GM18868 (cell line): ENCODE measurements at regions not wholly inside any gene's neighbourhood (a gene's known extent, or its start where the extent isn't known, plus 50 kb on each side); places are given as distances from the start of the nearest gene placed in this dataset.

Experiments
- ATAC-seq: cut with Tn5 transposase; IDR thresholded peaks from one replicate; pipeline ENCODE4 v1.9.1; 2021; ENCODE audit warnings: mild to moderate bottlenecking, moderate library complexity; ENCODE audit not compliant: unreplicated experiment

- no peak for ATAC-seq
Measured at GRCh38 chr18:10370716-10371115, 83.7 kb upstream of the APCDD1 start.

GRCh38 chr18:10371165-10371564 lies 83.3 kb upstream of the APCDD1 start:
- ATAC-seq = no peak

DNA sequence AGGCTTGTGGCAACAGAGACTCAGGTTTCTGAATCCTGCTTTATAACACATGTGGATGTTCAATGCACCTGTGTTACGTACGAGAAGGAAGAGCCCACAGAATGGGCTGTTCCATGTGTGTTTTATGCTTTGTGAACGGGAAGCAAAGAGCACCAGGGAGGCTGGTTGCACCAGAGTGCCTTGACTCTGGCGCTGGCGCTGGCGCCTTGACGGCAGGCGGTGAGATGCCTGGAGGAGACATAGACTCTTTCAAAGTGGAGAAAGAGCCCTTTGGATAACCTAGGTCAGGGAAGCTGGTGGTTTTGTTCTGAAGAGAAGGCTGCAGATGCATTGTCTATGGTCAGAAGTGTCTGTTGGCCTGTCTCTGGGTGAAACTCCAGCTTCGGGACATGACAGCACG lies 80.2 kb upstream of the APCDD1 start:
- no peak for ATAC-seq

GRCh38 chr18:10374636-10375293 lies 79.7 kb upstream of the APCDD1 start:
- ATAC-seq = no peak

GRCh38 chr18:10376731-10377130 lies 77.7 kb upstream of the APCDD1 start:
- no peak for ATAC-seq

DNA sequence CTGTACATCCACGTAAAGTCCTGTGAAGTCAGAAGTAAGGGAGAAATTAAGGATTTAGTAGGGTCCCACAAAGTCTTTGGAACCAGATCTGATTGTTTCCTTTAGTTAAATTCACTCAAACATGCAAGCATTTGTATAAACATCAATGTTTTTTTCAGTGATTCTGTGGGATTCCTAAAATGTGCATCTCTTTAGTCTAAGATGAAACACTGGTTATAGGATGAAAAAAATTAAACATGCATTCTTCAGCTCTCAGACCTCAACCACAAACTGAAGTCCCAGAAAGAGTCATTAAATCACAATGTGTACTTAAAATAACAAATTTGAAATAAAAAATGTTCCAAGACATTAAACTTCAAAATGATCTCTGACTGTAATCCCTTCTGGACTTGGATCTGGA lies 76.5 kb upstream of the APCDD1 start:
- no peak for ATAC-seq

GRCh38 chr18:10378688-10379420 lies 75.6 kb upstream of the APCDD1 start:
- no peak for ATAC-seq

DNA sequence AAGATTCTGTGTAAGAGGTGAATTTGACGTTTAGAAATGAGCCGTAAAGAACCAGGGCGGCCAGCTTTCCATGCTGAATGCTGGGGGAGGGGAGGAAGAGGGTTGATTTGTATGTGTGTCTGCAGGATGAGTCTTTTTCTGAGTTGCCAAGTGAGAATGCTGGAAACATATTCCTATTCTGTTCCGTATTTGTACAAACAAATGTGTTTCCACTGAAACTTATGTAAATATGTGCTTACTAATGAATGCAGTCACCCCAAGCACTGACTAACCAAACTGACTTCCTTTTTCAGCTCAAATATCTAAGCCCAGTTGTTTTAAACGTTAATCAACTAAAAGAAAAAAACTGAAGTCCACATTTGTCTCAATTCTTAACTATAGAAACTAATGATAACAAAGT lies 74.9 kb upstream of the APCDD1 start:
- no peak for ATAC-seq

DNA sequence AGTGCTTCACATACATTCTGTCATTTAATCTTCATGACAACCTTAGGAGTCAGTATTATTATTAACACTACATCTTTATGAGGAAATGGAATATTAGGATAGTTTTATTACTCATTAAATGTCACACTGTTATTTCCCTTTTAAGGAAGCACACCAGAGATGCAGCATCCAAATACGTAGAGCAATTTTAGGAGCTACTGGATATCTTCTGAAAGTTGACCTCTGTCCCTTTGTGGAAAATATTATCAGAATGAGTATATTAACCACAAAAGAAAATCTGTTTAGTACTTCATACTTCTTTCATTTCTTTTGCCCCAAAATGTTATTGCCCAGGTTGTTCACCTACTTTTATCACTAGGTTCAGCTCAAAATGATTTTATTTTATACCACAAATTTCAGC lies 72.9 kb upstream of the APCDD1 start:
- ATAC-seq = no peak

DNA sequence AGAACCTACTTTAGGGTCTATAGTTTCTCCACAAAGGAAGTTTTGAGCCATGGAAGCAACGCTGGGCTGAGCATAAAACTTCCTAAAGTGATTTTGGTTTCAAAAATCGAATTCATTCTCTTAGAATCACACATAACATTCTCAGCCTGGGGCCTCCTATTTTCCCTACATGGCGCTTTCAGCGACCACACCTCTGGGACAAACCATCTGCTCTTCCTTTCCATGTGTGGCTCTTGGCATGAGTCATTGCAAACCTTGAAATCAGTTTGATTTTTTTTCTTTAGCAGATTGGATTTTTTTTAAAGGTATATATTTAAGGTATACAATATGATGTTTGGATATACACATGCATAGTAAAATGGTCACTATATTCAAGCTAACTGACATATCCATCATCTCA lies 72.5 kb upstream of the APCDD1 start:
- ATAC-seq = no peak

DNA sequence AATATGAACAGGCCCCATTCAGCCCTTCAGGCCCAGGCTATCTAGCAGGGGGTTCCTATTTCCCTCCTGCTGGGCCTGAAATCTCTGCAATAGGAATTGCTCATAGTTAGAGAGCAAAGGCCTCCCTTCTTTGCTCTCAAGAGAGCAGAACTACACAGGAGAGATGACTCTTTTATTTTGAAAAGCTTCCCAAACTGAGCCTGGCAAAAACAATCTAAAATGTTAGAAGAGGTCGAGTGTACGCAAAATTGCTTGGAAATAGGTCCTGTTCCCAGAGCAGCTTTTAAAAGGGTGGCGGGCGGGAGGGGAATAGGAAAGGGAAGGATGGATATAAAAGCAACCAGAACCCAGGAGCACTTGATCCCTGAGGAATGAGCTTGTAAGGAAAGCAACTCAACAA lies 68.4 kb upstream of the APCDD1 start:
- ATAC-seq = no peak

DNA sequence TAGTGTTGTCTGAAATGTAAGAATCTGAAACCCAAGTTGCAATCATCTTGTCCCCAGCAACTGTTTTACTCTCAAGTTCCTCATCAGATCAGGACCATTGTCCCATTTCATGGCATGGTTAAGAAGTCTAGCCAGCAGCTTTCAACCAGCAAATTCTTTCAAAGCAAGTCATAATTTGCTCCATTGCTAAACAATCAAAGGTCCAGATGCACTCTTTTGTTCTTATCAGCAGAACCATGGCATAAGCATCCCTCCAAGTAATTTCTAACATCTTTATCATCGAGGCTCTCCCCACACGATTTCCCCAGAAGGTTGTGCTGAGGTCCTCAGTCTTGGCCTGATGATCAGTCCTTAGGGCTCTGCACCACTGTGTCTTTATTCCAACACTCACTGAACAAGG lies 67.5 kb upstream of the APCDD1 start:
- ATAC-seq = no peak

DNA sequence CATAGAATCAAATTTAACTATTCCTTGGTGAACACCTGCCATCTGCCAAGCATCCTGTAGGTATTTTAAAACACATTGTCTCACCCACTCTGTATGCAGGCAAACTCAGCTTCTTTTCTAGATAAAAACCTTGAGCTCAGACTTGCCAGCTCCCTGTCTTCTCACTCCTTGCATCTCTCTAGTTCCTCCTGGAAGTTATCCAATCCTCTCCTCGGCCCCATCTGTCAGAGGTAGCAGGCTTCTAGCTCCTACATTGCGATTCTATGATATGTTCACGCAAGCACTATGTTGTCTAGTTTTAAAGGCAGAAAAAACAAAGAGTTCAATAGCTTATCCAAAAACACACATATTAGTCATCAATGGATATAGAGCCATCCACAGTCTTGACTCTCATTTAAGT lies 67.0 kb upstream of the APCDD1 start:
- ATAC-seq = no peak

DNA sequence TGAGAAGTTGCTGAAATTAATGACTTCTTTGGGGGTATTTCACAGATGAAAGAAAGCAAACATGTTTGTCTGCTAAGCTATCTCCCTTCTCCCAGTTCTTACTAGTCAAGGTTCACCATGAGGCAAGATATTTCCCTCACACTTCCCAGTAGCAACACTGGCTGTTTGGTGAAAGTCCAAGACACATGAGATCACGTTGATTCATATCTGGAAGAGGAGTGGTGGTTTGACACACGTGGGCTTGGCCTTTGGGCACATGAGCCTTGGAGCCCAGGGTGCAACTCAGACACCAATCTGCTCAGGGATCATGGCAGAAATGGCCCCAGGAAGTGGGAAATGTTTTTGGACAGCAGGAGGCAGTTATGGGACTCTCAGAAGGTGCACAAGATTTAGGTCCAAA lies 66.1 kb upstream of the APCDD1 start:
- ATAC-seq = no peak

DNA sequence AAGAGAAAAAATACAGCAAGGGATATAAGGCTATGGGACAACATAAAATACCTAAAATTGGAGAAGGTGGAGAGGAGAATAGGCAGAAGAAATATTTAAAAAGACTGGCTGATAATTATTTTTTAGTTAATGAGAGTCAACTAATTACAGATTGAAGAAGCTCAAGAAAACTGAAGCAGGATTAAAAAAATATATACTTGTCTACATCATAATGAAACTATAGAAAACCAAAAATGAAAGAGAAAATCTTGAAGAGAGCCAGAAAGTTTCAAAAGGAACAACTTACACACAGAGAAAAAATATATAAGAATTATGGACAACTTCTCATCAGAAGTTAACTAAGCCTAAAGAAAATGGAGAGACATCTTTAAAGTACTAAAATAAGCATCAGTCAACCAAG lies 62.9 kb upstream of the APCDD1 start:
- ATAC-seq = peak; percentile 81

- ATAC-seq = no peak
Measured at GRCh38 chr18:10397004-10397403, 57.4 kb upstream of the APCDD1 start.

- no peak for ATAC-seq
Measured at GRCh38 chr18:10398571-10398970, 55.9 kb upstream of the APCDD1 start.

DNA sequence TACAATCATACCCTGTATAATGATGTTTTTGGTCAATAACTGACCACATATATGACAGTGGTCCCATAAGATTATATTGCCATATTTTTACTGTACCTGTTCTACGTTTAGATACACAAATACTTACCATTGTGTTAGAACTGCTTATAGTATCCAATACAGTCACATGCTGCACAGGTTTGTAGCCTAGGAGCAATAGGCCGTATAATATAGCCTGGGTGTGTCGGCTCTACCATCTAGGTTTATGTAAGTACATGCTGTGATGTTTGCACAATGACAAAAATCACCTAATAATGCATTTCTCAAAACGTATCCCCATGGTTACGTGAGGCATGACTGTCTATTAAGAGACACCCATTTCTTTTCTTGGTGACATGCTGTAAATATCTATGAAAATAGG lies 55.0 kb upstream of the APCDD1 start:
- no peak for ATAC-seq

DNA sequence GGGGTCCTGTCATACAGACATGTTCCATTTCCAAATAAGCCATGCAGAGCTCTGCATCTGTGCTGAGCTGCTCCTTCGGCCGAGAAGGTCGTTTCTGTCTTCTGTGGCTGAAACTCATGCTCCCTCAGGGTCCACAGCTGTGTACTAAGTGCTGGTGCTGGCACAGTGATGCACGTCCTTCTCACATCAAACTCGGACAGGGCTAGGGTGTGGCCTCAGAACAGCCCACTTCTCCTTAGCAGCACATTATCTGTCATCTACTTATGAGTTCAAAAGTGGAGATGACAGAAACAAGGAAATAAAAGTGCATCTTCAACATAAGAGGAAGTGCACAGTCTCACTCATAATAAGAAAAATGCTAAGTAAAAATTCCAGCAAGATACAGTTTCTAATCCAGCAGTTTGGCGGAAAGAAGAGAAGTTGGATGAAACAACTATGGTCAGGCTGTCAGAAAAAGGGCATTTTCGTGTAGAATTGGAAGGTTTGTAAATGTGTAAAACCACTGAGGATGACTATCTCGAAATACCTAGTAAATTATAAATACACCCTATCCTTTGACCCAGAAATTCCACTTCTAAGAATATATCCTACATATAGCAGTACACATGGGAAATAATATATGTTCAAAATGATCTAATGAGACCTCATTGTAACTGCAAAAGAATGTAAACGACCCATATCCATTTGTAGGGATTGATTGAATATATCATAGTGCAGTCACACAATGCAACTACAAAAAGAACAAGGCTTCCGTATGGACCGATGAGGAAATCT lies 53.7 kb upstream of the APCDD1 start:
- ATAC-seq = peak; percentile 67

- ATAC-seq = no peak
Measured at GRCh38 chr18:10401521-10401920, 52.9 kb upstream of the APCDD1 start.

- no peak for ATAC-seq
Measured at GRCh38 chr18:10401930-10402329, 52.5 kb upstream of the APCDD1 start.
